ENCODE measurements at regions not wholly inside any gene's neighbourhood (a gene's known extent, or its start where the extent isn't known, plus 50 kb on each side); places are given as distances from the start of the nearest gene placed in this dataset.

GRCh38 chr1:117809764-117810163 is 119.7 kb downstream of the GDAP2 start:
- H3K36me3 ChIP-seq, result no peaks in the 10 kb centered on the region
- TF ChIP-seq CTCF (IDR thresholded peaks at IDR 0.05), result peak in 1 of 12 donors; percentile 6
- TF ChIP-seq POLR2A (IDR thresholded peaks at IDR 0.05), result no peak
- H3K27ac ChIP-seq, result no peak overlapping the region
- no peak for ATAC-seq
- peaks cover 0 to 4% (median 0%) of the 10 kb centered on the region in 12 donors for H3K4me1 ChIP-seq
- H3K27me3 ChIP-seq, result peaks cover 0 to 6% (median 0%) of the 10 kb centered on the region in 9 donors
- no peak overlapping the region for H3K4me3 ChIP-seq
- DNase-seq, result no peak
- H3K9me3 ChIP-seq, result peaks cover 0 to 7% (median 0%) of the 10 kb centered on the region in 12 donors
- intact Hi-C loops (cut with DNase I), result no loop called here
- WGBS, 4 donors, result 31 to 53% (median 46%) methylated on average over 1 of the region's 1 CpG

- Histone ChIP-seq H3K4me1 (peaks cover 0 to 10% (median 0%) of the 10 kb centered on the region in 12 donors), H3K36me3 (no peaks in the 10 kb centered on the region), H3K4me3 (no peak overlapping the region), H3K9me3 (peaks cover 0 to 7% (median 0%) of the 10 kb centered on the region in 12 donors), H3K27ac (no peak overlapping the region), H3K27me3 (peaks cover 0 to 6% (median 0%) of the 10 kb centered on the region in 9 donors)
- TF ChIP-seq CTCF (IDR thresholded peaks at IDR 0.05) (no peak), POLR2A (IDR thresholded peaks at IDR 0.05) (no peak)
- ATAC-seq (no peak), DNase-seq (no peak)
- intact Hi-C loops (cut with DNase I), result no loop called here
- 71 to 81% (median 78%) methylated on average over 3 of the region's 3 CpGs for WGBS, 4 donors
Measured at GRCh38 chr1:117810553-117810952, 118.9 kb downstream of the GDAP2 start.

GRCh38 chr1:117812869-117813511 is 116.4 kb downstream of the GDAP2 start:
- Histone ChIP-seq H3K4me1 (peaks cover 0 to 10% (median 0%) of the 10 kb centered on the region in 12 donors), H3K9me3 (peaks cover 0 to under 1% (median 0%) of the 10 kb centered on the region in 12 donors), H3K4me3 (no peak overlapping the region), H3K27ac (no peak overlapping the region), H3K27me3 (peaks cover 0 to 6% (median 0%) of the 10 kb centered on the region in 9 donors), H3K36me3 (no peaks in the 10 kb centered on the region)
- WGBS, 4 donors, result 41 to 68% (median 62%) methylated on average over 1 of the region's 1 CpG
- no peak for TF ChIP-seq POLR2A (IDR thresholded peaks at IDR 0.05)
- no peak for TF ChIP-seq CTCF (IDR thresholded peaks at IDR 0.05)
- ATAC-seq, result no peak
- intact Hi-C loops (cut with DNase I), result no loop called here
- DNase-seq, result no peak

Measured in heart left ventricle (tissue), 16 donors.